ENCODE measurements at regions not wholly inside any gene's neighbourhood (a gene's known extent, or its start where the extent isn't known, plus 50 kb on each side); places are given as distances from the start of the nearest gene placed in this dataset.

DNA sequence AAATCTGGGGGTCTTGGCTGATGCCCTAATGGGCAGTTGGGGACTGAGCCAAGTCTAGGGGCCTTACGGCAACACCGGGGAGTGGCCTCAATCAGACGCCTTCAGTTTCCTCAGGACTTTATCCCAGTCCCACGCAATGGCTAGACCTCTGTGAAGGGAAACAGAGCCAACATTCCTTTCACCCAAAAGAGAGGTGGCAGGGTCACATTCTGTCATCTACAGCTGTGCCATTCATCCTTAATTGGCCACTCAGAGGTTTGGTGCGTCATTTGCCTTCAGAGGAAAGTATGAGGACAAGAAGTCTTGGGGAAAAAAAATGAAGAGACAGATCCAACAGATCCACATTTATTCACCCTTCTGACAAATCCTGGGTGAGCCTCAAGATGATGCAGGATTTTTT lies 166.9 kb upstream of the AVPR1A start:
- TF ChIP-seq, protein P1, sequence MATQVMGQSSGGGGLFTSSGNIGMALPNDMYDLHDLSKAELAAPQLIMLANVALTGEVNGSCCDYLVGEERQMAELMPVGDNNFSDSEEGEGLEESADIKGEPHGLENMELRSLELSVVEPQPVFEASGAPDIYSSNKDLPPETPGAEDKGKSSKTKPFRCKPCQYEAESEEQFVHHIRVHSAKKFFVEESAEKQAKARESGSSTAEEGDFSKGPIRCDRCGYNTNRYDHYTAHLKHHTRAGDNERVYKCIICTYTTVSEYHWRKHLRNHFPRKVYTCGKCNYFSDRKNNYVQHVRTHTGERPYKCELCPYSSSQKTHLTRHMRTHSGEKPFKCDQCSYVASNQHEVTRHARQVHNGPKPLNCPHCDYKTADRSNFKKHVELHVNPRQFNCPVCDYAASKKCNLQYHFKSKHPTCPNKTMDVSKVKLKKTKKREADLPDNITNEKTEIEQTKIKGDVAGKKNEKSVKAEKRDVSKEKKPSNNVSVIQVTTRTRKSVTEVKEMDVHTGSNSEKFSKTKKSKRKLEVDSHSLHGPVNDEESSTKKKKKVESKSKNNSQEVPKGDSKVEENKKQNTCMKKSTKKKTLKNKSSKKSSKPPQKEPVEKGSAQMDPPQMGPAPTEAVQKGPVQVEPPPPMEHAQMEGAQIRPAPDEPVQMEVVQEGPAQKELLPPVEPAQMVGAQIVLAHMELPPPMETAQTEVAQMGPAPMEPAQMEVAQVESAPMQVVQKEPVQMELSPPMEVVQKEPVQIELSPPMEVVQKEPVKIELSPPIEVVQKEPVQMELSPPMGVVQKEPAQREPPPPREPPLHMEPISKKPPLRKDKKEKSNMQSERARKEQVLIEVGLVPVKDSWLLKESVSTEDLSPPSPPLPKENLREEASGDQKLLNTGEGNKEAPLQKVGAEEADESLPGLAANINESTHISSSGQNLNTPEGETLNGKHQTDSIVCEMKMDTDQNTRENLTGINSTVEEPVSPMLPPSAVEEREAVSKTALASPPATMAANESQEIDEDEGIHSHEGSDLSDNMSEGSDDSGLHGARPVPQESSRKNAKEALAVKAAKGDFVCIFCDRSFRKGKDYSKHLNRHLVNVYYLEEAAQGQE (IDR thresholded peaks at IDR 0.05; ENCODE audit: low read depth, low read length), result no peak
- TF ChIP-seq MTA3 (IDR thresholded peaks at IDR 0.05; ENCODE audit: borderline replicate concordance, low read length) (no peak), ZBED1 (IDR thresholded peaks at IDR 0.05; ENCODE audit: borderline replicate concordance) (no peak), RAD51 (IDR thresholded peaks at IDR 0.05) (no peak), POLR2A (IDR thresholded peaks at IDR 0.05; ENCODE audit: low read depth, low read length) (no peak), MYC (IDR thresholded peaks at IDR 0.05; ENCODE audit: insufficient read depth, insufficient read length, insufficient replicate concordance, low read length, severe bottlenecking) (no peak), ESRRA (IDR thresholded peaks at IDR 0.05; ENCODE audit: low read length) (no peak), ASH2L (IDR thresholded peaks at IDR 0.05; ENCODE audit: borderline replicate concordance, low read depth) (no peak), CREB1 (IDR thresholded peaks at IDR 0.05; ENCODE audit: low read depth) (no peak), RFX5 (IDR thresholded peaks at IDR 0.05; ENCODE audit: low read depth, low read length) (no peak)
- TF ChIP-seq, protein P2, sequence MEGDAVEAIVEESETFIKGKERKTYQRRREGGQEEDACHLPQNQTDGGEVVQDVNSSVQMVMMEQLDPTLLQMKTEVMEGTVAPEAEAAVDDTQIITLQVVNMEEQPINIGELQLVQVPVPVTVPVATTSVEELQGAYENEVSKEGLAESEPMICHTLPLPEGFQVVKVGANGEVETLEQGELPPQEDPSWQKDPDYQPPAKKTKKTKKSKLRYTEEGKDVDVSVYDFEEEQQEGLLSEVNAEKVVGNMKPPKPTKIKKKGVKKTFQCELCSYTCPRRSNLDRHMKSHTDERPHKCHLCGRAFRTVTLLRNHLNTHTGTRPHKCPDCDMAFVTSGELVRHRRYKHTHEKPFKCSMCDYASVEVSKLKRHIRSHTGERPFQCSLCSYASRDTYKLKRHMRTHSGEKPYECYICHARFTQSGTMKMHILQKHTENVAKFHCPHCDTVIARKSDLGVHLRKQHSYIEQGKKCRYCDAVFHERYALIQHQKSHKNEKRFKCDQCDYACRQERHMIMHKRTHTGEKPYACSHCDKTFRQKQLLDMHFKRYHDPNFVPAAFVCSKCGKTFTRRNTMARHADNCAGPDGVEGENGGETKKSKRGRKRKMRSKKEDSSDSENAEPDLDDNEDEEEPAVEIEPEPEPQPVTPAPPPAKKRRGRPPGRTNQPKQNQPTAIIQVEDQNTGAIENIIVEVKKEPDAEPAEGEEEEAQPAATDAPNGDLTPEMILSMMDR (IDR thresholded peaks at IDR 0.05 in 2 of 3, conservative IDR thresholded peaks at IDR 0.05 in 1 of 3; ENCODE audit: control insufficient read depth in 2 of 3, extremely low read depth in 1 of 3, insufficient read depth in 1 of 3, low read depth in 3 of 3, low read length in 3 of 3), result no peak
- TF ChIP-seq, protein P3, sequence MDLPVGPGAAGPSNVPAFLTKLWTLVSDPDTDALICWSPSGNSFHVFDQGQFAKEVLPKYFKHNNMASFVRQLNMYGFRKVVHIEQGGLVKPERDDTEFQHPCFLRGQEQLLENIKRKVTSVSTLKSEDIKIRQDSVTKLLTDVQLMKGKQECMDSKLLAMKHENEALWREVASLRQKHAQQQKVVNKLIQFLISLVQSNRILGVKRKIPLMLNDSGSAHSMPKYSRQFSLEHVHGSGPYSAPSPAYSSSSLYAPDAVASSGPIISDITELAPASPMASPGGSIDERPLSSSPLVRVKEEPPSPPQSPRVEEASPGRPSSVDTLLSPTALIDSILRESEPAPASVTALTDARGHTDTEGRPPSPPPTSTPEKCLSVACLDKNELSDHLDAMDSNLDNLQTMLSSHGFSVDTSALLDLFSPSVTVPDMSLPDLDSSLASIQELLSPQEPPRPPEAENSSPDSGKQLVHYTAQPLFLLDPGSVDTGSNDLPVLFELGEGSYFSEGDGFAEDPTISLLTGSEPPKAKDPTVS (IDR thresholded peaks at IDR 0.05; ENCODE audit: low read depth, low read length), result no peak

Data from GM12878 (cell line).